Smooth muscle cell of the brain vasculature (primary cell): ENCODE measurements at regions not wholly inside any gene's neighbourhood (a gene's known extent, or its start where the extent isn't known, plus 50 kb on each side); places are given as distances from the start of the nearest gene placed in this dataset.
"Not testable (repeated sequence)": the region's sequence is repeated elsewhere in the genome, so short reads cannot be mapped to it uniquely, and the experiment has no call there.

Source experiments
- DNase-seq: peaks from one replicate; pipeline ENCODE4 v3.0.0-alpha.2; 2012; ENCODE audit warnings: low read depth, low spot score

DNA sequence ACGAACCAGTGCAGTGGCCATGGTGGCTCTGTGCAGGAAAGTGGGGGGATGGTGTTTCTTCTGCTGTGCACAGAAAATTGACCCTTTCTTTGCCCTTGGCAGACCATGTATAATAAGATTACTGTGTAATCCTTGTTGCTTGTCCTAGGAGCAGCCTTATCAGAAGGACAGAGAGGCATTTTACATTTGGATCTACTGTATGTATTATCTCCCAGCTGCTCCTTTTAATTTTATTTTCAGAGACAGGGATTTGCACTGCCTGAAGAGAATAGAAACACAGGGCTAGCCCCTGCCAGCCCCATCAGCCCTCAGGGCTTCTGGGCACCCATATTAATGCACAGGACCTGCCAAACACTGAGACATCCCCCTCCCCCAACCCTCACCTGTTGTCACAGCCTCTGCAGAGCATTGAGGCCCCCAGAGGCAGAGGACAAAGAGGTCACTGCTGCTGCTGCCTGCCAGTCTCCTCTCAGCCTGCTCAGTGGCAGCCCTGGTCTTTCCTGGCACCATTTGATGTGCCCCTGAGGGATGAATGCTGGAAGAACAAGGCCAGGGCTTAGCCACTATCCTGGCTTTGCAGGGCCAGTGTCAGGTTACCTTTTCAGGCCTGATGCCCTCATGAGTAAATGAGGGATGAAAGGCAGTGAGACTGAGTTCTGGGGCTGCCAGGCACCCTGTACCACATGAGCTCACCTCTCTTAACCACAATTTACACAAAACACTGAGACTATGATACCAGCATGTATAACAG, 533.4 kb downstream of the NTRK3 start:
- DNase-seq = no peak

DNA sequence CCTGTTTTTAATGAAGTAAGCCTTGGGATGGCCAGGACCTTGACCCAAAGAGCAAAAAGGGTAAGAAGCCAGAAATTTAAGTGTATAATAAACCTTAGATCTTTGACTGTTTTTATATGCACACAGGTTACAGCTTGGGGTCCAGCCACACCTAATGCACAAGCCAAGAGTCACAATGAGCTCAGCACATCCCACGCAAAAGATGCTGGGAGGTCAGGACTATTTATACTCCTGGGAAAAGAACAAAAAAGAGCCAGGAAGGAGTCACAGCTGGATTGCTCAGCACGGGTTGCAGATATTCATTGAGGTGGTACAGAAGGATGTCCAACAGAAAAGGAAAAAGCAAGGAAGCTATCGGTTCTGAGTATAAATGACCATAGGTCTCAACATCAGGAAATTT, 536.3 kb downstream of the NTRK3 start:
- DNase-seq = no peak

DNA sequence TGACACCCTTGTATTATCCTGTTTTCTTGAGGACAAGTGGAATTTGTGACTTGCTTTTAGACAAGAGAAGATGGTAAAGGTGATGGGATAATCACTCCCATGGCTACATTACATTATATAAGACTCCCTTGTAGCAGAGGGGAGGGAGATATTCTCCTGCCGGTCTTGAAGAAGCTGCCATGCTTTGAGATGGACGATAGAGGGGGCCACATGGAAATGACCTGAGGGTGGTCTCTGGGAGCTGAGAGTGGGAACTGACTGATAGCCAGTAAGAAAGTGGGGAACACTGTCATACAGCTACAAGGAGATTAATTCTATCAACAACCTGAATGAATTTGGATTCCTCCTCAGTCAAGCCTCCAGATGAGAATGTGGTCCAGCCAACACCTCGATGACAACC, 540.1 kb downstream of the NTRK3 start:
- no peak for DNase-seq

- no peak for DNase-seq
Measured at GRCh38 chr15:87715252-87715651, 541.3 kb downstream of the NTRK3 start.

- no peak for DNase-seq
Measured at GRCh38 chr15:87713475-87713879, 543.1 kb downstream of the NTRK3 start.

DNA sequence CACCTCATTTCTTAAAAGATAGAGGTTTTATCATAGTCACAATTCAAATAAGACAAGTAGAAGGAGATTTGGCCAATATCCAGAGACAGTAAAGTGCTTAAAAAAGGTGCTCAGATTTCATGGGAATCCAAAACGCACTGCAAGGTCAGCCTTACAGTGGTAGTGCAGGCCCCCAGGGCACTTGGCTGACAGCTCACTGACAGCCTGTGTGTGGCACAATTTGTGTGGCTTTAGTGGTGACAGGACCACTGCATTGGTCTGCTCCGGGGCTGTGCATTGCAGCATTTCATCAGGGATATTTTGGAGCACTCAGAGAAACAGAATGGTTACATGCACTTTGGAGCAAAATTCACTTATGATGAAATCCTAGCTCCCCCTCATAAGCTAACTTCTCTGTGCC, 544.3 kb downstream of the NTRK3 start:
- no peak for DNase-seq

GRCh38 chr15:87711026-87711425, 545.5 kb downstream of the NTRK3 start:
- no peak for DNase-seq

- no peak for DNase-seq
Measured at GRCh38 chr15:87710406-87710805, 546.1 kb downstream of the NTRK3 start.

- no peak for DNase-seq
Measured at GRCh38 chr15:87707566-87708130, 548.9 kb downstream of the NTRK3 start.

- no peak for DNase-seq
Measured at GRCh38 chr15:87707071-87707470, 549.5 kb downstream of the NTRK3 start.

DNA sequence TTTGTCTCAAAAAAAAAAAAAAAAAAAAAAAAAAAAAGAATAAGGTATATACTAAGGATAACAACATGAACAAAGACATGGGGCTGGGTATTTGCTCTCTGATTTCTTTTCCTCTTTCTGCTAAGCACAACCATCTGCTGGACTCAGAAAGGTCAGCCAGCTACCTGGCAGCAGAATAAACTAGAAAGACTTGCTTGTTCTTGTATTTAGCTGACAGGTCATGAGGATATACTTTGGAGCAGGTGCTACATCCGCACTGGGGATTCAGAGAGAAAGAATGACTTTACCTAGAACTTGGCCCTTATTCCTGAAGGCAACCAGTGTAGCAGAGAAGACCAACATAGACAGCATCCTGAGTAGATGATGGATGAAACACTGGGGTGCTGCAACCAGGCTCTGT, 550.5 kb downstream of the NTRK3 start:
- DNase-seq = no peak

- DNase-seq = no peak
Measured at GRCh38 chr15:87704276-87704675, 552.3 kb downstream of the NTRK3 start.

- DNase-seq = no peak
Measured at GRCh38 chr15:87703327-87704111, 553.0 kb downstream of the NTRK3 start.

- no peak for DNase-seq
Measured at GRCh38 chr15:87702270-87702669, 554.3 kb downstream of the NTRK3 start.

- DNase-seq = not testable (repeated sequence)
Measured at GRCh38 chr15:87698467-87698866, 558.1 kb downstream of the NTRK3 start.

- no peak for DNase-seq
Measured at GRCh38 chr15:87689716-87690115, 566.8 kb downstream of the NTRK3 start.

DNA sequence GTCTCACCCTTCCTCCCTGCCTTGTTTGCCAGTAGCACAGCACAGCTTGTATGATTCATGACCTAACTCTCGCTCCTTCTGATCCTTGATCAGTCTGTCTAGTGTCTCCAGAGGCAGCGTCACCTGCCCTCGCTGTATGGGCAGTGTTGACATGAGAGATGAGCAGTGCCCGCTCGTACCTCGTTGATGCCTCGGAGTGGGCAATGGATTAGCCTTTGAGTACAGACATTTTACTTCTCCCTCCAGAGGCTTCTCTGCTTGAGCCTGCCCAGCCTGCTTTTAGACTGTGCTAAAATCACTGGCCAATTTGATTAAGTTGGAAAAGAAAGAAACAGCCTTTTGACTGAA, 569.0 kb downstream of the NTRK3 start:
- DNase-seq = no peak

DNA sequence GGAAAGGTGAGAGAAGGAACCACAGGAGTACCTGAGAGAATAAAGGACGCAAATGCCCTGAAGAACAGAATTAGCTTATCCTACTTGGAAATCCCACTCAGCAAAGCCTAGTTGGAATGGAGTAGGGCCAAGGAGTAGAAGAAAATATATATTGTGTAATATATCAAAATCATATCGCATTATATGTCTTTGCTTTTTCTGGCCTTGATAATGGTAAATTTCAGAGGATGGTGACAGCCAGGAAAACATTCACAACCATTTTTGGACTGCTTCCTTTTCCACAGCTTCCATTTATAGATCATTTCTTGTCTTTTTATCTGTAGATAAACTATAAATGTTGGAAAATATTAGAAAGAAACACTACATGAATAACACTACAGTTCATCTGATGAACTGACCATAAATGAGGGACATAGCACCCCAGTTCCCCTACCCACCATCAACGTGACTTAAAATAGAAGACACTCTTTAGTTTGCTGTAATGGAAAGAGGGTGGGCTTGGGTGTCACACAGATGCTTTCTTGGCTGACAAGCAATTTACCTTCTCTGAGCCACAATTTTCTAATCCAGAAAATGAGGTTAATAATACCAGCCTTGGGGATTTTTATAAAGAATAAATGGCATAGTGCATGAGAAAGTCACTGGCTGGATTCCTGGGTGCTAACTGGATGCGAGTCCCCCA, 569.6 kb downstream of the NTRK3 start:
- no peak for DNase-seq

GRCh38 chr15:87686339-87686738, 570.2 kb downstream of the NTRK3 start:
- DNase-seq = no peak

DNA sequence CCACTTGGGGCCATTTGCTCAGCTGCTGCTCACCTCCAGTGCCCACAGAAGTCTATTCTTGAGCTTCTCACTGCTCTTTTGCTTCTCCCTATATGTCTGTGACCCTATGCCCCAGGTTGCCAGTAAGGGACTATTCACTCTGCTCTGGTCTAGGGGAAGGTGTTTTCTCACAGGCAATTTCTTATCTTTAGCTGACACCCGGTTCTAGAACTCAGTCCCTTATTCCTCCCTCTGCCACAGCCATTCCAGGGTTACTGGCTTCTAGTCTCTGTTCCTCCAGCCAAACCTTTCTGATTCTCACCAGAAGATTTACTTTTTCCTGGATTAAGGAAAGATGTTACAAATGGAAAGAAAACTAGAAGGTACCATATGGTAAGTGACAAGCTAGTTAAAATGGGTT, 574.0 kb downstream of the NTRK3 start:
- no peak for DNase-seq

DNA sequence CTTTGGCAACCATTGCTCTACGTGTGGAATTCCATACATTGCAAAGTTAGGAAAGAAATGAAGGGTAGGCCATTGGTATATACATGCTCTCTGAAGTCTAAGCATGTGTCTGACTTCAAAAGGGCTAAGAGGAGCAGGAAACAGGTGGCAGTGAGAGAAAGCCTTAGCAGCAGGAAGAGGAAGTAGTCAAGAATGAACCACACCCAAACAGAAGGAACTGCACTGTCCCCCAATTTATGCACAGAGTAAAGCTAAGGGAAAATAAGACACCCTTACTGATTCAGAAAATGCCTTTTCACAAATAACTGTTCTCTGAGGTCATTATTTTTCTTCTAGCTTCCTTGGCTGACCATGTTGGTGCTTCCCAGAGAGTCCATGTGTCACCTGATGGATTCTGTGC, 575.4 kb downstream of the NTRK3 start:
- no peak for DNase-seq

GRCh38 chr15:87680208-87680607, 576.3 kb downstream of the NTRK3 start:
- no peak for DNase-seq
